ENCODE measurements at regions not wholly inside any gene's neighbourhood (a gene's known extent, or its start where the extent isn't known, plus 50 kb on each side); places are given as distances from the start of the nearest gene placed in this dataset.

- DNase-seq, result no peak
Observed at GRCh38 chr2:215765729-215766360, 247.5 kb downstream of the MREG start.

GRCh38 chr2:215764441-215765048 lies 248.8 kb downstream of the MREG start:
- DNase-seq, result no peak

- no peak for DNase-seq
Observed at GRCh38 chr2:215760557-215760956, 252.8 kb downstream of the MREG start.

GRCh38 chr2:215760091-215760490 lies 253.3 kb downstream of the MREG start:
- DNase-seq, result no peak

GRCh38 chr2:215758691-215759090 lies 254.7 kb downstream of the MREG start:
- DNase-seq, result no peak

- no peak for DNase-seq
Observed at GRCh38 chr2:215756346-215756730, 257.0 kb downstream of the MREG start.

- no peak for DNase-seq
Observed at GRCh38 chr2:215755641-215756345, 257.6 kb downstream of the MREG start.

GRCh38 chr2:215754546-215754945 lies 258.8 kb downstream of the MREG start:
- DNase-seq, result no peak

- no peak for DNase-seq
Observed at GRCh38 chr2:215753808-215754207, 259.5 kb downstream of the MREG start.

GRCh38 chr2:215752991-215753390 lies 260.4 kb downstream of the MREG start:
- no peak for DNase-seq

- no peak for DNase-seq
Observed at GRCh38 chr2:215752436-215752835, 260.9 kb downstream of the MREG start.

- DNase-seq, result no peak
Observed at GRCh38 chr2:215751911-215752272, 261.5 kb downstream of the MREG start.

- no peak for DNase-seq
Observed at GRCh38 chr2:215751200-215751910, 262.0 kb downstream of the MREG start.

GRCh38 chr2:215750763-215751162 lies 262.6 kb downstream of the MREG start:
- no peak for DNase-seq

- no peak for DNase-seq
Observed at GRCh38 chr2:215749092-215749957, 264.0 kb downstream of the MREG start.

- DNase-seq, result no peak
Observed at GRCh38 chr2:215748446-215748845, 264.9 kb downstream of the MREG start.

- DNase-seq, result no peak
Observed at GRCh38 chr2:215746887-215747615, 266.3 kb downstream of the MREG start.

- no peak for DNase-seq
Observed at GRCh38 chr2:215746226-215746886, 267.0 kb downstream of the MREG start.

GRCh38 chr2:215745331-215745730 lies 268.0 kb downstream of the MREG start:
- DNase-seq, result no peak

GRCh38 chr2:215744514-215744913 lies 268.8 kb downstream of the MREG start:
- no peak for DNase-seq

- DNase-seq, result no peak
Observed at GRCh38 chr2:215743066-215743465, 270.3 kb downstream of the MREG start.

GRCh38 chr2:215742021-215742420 lies 271.3 kb downstream of the MREG start:
- DNase-seq, result no peak

All from NCI-H1417 treated with DMSO at 0.1 percent for 48 hours (cell line).